B cell (primary cell): ENCODE measurements at regions not wholly inside any gene's neighbourhood (a gene's known extent, or its start where the extent isn't known, plus 50 kb on each side); places are given as distances from the start of the nearest gene placed in this dataset.

Source experiments
- ATAC-seq: fragments of 200-7000 bp; cut with Tn5 transposase; one replicate; pipeline ENCODE4 v1.10.0; 2021; ENCODE audit warnings: low read depth, mild to moderate bottlenecking, moderate number of reproducible peaks, moderate library complexity
- CTCF ChIA-PET: fragments of 350-600 bp; sonication (Branson Sonifier 250); formaldehyde crosslinking; loops from one replicate; lab custom pipeline; 2021; ENCODE audit warnings: antibody characterized with exemption, inconsistent platforms; lab: Charles Lee
- POLR2A ChIA-PET: fragments of 350-600 bp; sonication (Branson Sonifier 250); formaldehyde crosslinking; loops from one replicate; lab custom pipeline; 2021; ENCODE audit warnings: antibody characterized with exemption; lab: Charles Lee
- DNase-seq: peaks from one replicate; pipeline ENCODE4 v3.0.0; 2013
- H2AFZ ChIP-seq: 2 replicates; pipeline ENCODE4 v1.6.1; 2012; ENCODE audit warnings: mild to moderate bottlenecking, low read depth, low read length; ENCODE audit not compliant: insufficient read depth, poor library complexity, severe bottlenecking
- H3K27ac ChIP-seq, 2 donors: 1 replicate in 1 of 2; 2 replicates in 1 of 2; pipeline ENCODE4 v1.5.1; 2012 to 2013; ENCODE audit warnings: low read length in 2 of 2, mild to moderate bottlenecking in 2 of 2, moderate library complexity in 1 of 2
- H3K27me3 ChIP-seq, 4 experiments: fragments of 200-600 bp in 1 of 4; sonication (generic) in 1 of 4; replicated peaks in 1 of 4; 1 replicate in 2 of 4; 2 replicates in 2 of 4; pipeline versions ENCODE4 v1.6.1 to v1.7.0; 2013 to 2016; ENCODE audit warnings: low read length in 3 of 4, mild to moderate bottlenecking in 2 of 4, mixed read lengths in 1 of 4, moderate library complexity in 1 of 4; ENCODE audit not compliant: insufficient read depth in 4 of 4, control insufficient read depth in 3 of 4; ENCODE audit errors: control extremely low read depth in 1 of 4
- H3K36me3 ChIP-seq, 2 experiments: replicated peaks in 1 of 2; 1 replicate in 1 of 2; 2 replicates in 1 of 2; pipeline versions ENCODE4 v1.6.1 to v1.7.1; 2013; ENCODE audit warnings: low read length in 1 of 2; ENCODE audit not compliant: insufficient read depth in 2 of 2, control insufficient read depth in 1 of 2; ENCODE audit errors: control extremely low read depth in 1 of 2, extremely low read depth in 1 of 2
- H3K4me1 ChIP-seq, 2 donors: fragments of 200-600 bp in 1 of 2; sonication (generic) in 1 of 2; 1 replicate in 1 of 2; 2 replicates in 1 of 2; pipeline versions ENCODE4 v1.5.1 to v1.6.1; 2013 to 2017; ENCODE audit warnings: low read length in 2 of 2; ENCODE audit not compliant: control insufficient read depth in 2 of 2, insufficient read depth in 2 of 2
- H3K4me2 ChIP-seq: replicated peaks from 2 replicates; pipeline ENCODE3; 2012; ENCODE audit warnings: mild to moderate bottlenecking, low read depth, low read length; ENCODE audit not compliant: poor library complexity, severe bottlenecking
- H3K4me3 ChIP-seq, 5 experiments: fragments of 200-600 bp in 1 of 5; sonication (generic) in 1 of 5; 1 replicate in 3 of 5; 2 replicates in 2 of 5; pipeline versions ENCODE4 v1.5.1 to v1.7.0; 2011 to 2016; ENCODE audit warnings: low read length in 4 of 5, mild to moderate bottlenecking in 4 of 5, low read depth in 2 of 5, control low read depth in 1 of 5, moderate library complexity in 1 of 5; ENCODE audit not compliant: insufficient read depth in 1 of 5; ENCODE audit errors: control extremely low read depth in 1 of 5, extremely low read depth in 1 of 5
- H3K79me2 ChIP-seq: fragments of 200-600 bp; sonication (generic); one replicate; pipeline ENCODE4 v1.6.0; 2016; ENCODE audit warnings: low read length; ENCODE audit not compliant: control insufficient read depth, insufficient read depth
- H3K9ac ChIP-seq: fragments of 200-600 bp; sonication (generic); 2 replicates; pipeline ENCODE4 v1.6.1; 2017; ENCODE audit warnings: mild to moderate bottlenecking, low read length, moderate library complexity
- H3K9me3 ChIP-seq, 3 donors: one replicate each; pipeline versions ENCODE4 v1.6.1 to v1.7.1; 2013; ENCODE audit warnings: low read length in 2 of 3; ENCODE audit not compliant: control insufficient read depth in 2 of 3, insufficient read depth in 1 of 3; ENCODE audit errors: control extremely low read depth in 1 of 3
- H4K20me1 ChIP-seq: 2 replicates; pipeline ENCODE4 v1.6.0; 2012; ENCODE audit warnings: mild to moderate bottlenecking, low read length; ENCODE audit not compliant: insufficient read depth, control insufficient read depth, poor library complexity, severe bottlenecking
- H3K27ac Mint-ChIP-seq: one replicate; pipeline ENCODE4 v1.8.0; 2021; ENCODE audit warnings: mixed read lengths
- H3K27me3 Mint-ChIP-seq: one replicate; pipeline ENCODE4 v1.8.0; 2021; ENCODE audit warnings: mixed read lengths
- H3K4me1 Mint-ChIP-seq: one replicate; pipeline ENCODE4 v1.8.0; 2021; ENCODE audit warnings: mixed read lengths
- H3K4me3 Mint-ChIP-seq: one replicate; pipeline ENCODE4 v1.8.0; 2021; ENCODE audit warnings: mixed read lengths
- H3K9me3 Mint-ChIP-seq: one replicate; pipeline ENCODE4 v1.8.0; 2022; ENCODE audit warnings: mixed read lengths; ENCODE audit not compliant: insufficient read depth
- CTCF ChIP-seq: fragments of 200-600 bp; IDR thresholded peaks from one replicate; pipeline ENCODE4 v1.8.0; 2022; ENCODE audit warnings: antibody characterized with exemption, mild to moderate bottlenecking
- EZH2 ChIP-seq: IDR thresholded peaks from 2 replicates; pipeline ENCODE4 v1.6.1; 2012; ENCODE audit warnings: borderline replicate concordance, low read depth, mild to moderate bottlenecking, moderate library complexity, low read length; ENCODE audit not compliant: insufficient read depth, poor library complexity, severe bottlenecking
- WGBS: methylation state at CpG from one replicate; pipeline ENCODE4 v1.1.5; 2013; ENCODE audit warnings: missing lambda C conversion rate; ENCODE audit not compliant: insufficient coverage; 5-methylcytosine and 5-hydroxymethylcytosine counted together
- intact Hi-C: fragments of 100-400 bp; cut with micrococcal nuclease; formaldehyde crosslinking; loops from one replicate; pipeline ENCODE4 v1.10.0; 2022

GRCh38 chr10:117860823-117861222, 185.9 kb downstream of the RAB11FIP2 start:
- Mint-ChIP-seq H3K27me3 (peaks cover 3% of the 10 kb centered on the region), H3K4me1 (no peaks in the 10 kb centered on the region), H3K27ac (no peak overlapping the region), H3K4me3 (no peak overlapping the region), H3K9me3 (no peaks in the 10 kb centered on the region)
- Histone ChIP-seq H3K27me3 (no peaks in the 10 kb centered on the region), H3K4me2 (no peak overlapping the region), H2AFZ (no peak overlapping the region), H3K79me2 (no peaks in the 10 kb centered on the region), H3K9ac (no peak overlapping the region), H4K20me1 (no peaks in the 10 kb centered on the region), H3K9me3 (peaks cover 0 to 3% (median under 1%) of the 10 kb centered on the region in 3 donors), H3K4me1 (no peaks in the 10 kb centered on the region), H3K4me3 (no peak overlapping the region), H3K36me3 (no peaks in the 10 kb centered on the region), H3K27ac (no peak overlapping the region)
- ChIA-PET CTCF (no interaction called here), POLR2A (no interaction called here)
- DNase-seq, result no peak
- TF ChIP-seq EZH2 (no peak), CTCF (no peak)
- no peak for ATAC-seq
- intact Hi-C loops, result no loop called here

GRCh38 chr10:117861329-117861728, 185.4 kb downstream of the RAB11FIP2 start:
- POLR2A ChIA-PET, result no interaction called here
- Histone ChIP-seq H3K4me3 (no peak overlapping the region), H4K20me1 (no peaks in the 10 kb centered on the region), H3K79me2 (no peaks in the 10 kb centered on the region), H3K4me1 (no peaks in the 10 kb centered on the region), H3K9ac (no peak overlapping the region), H3K27ac (no peak overlapping the region), H2AFZ (no peak overlapping the region), H3K36me3 (no peaks in the 10 kb centered on the region), H3K27me3 (no peaks in the 10 kb centered on the region), H3K9me3 (peaks cover 0 to 3% (median 0%) of the 10 kb centered on the region in 3 donors), H3K4me2 (no peak overlapping the region)
- H3K9me3 Mint-ChIP-seq, result no peaks in the 10 kb centered on the region
- no peaks in the 10 kb centered on the region for H3K4me1 Mint-ChIP-seq
- CTCF ChIA-PET, result no interaction called here
- TF ChIP-seq EZH2 (no peak), CTCF (no peak)
- DNase-seq (no peak), ATAC-seq (no peak)
- WGBS, result 95% methylated on average over 4 of the region's 4 CpGs
- no peak overlapping the region for H3K27ac Mint-ChIP-seq
- H3K4me3 Mint-ChIP-seq, result no peak overlapping the region
- peaks cover 3% of the 10 kb centered on the region for H3K27me3 Mint-ChIP-seq
- intact Hi-C loops, result no loop called here
